Keratinocyte (primary cell): ENCODE measurements at regions not wholly inside any gene's neighbourhood (a gene's known extent, or its start where the extent isn't known, plus 50 kb on each side); places are given as distances from the start of the nearest gene placed in this dataset.

Source experiments
- EZH2 ChIP-seq: IDR thresholded peaks from one replicate; pipeline ENCODE4 v1.6.1; 2012; ENCODE audit warnings: inconsistent platforms, mild to moderate bottlenecking, low read length, moderate library complexity
- TF ChIP-seq, protein P1 (sequence below), 3 experiments: IDR thresholded peaks in 1 of 3; conservative IDR thresholded peaks in 1 of 3; optimal IDR thresholded peaks in 1 of 3; 2 replicates in 2 of 3; 3 replicates in 1 of 3; pipeline versions ENCODE3 to v1.5.1; 2011; ENCODE audit warnings: low read length in 3 of 3, mild to moderate bottlenecking in 3 of 3, moderate library complexity in 2 of 3, control low read depth in 1 of 3, inconsistent platforms in 1 of 3; ENCODE audit not compliant: insufficient read depth in 2 of 3; ENCODE audit errors: extremely low read depth in 1 of 3

DNA sequence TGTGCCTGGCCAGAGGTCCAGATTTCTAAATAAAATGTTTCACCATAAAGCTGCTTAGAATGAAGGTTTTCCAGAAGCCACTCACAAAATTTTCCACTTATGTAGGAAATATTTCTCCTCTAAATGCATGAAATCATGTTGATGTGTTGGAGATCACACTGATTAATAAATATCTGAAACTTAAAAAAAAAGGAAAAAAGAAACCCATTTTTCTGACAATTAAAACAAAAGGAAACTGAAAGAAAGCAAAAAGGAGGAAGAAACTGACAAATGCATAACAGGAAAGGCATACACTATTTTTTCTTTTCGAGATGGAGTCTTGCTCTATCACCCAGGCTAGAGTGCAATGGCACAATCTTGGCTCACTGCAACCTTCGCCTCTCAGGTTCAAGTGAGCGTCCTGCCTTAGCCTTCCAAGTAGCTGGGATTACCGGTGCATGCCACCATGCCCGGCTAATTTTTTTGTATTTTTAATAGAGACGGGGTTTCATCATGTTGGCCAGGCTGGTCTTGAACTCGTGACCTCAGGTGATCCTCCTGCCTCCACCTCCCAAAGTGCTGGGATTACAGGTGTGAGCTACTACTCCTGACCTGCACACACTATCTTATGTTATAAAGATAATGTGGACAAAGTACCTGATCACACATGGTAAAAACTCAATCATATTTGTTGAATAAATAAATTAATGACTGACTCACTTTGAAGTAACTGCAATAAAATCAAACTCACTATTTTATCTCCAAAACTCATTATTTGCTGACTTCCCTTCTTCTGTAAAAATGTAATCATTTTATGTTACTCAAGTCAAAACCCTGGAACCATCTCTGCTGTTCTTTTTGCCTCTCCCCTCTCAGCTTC, 149.8 kb upstream of the NR5A2 start:
- TF ChIP-seq, protein P1, sequence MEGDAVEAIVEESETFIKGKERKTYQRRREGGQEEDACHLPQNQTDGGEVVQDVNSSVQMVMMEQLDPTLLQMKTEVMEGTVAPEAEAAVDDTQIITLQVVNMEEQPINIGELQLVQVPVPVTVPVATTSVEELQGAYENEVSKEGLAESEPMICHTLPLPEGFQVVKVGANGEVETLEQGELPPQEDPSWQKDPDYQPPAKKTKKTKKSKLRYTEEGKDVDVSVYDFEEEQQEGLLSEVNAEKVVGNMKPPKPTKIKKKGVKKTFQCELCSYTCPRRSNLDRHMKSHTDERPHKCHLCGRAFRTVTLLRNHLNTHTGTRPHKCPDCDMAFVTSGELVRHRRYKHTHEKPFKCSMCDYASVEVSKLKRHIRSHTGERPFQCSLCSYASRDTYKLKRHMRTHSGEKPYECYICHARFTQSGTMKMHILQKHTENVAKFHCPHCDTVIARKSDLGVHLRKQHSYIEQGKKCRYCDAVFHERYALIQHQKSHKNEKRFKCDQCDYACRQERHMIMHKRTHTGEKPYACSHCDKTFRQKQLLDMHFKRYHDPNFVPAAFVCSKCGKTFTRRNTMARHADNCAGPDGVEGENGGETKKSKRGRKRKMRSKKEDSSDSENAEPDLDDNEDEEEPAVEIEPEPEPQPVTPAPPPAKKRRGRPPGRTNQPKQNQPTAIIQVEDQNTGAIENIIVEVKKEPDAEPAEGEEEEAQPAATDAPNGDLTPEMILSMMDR (optimal IDR thresholded peaks at IDR 0.05 in 1 of 3, IDR thresholded peaks at IDR 0.05 in 1 of 3, conservative IDR thresholded peaks at IDR 0.05 in 1 of 3; ENCODE audit: extremely low read depth in 1 of 3, insufficient read depth in 2 of 3, low read length in 3 of 3), result no peak
- no peak for TF ChIP-seq EZH2
